ENCODE measurements at regions not wholly inside any gene's neighbourhood (a gene's known extent, or its start where the extent isn't known, plus 50 kb on each side); places are given as distances from the start of the nearest gene placed in this dataset.

DNA sequence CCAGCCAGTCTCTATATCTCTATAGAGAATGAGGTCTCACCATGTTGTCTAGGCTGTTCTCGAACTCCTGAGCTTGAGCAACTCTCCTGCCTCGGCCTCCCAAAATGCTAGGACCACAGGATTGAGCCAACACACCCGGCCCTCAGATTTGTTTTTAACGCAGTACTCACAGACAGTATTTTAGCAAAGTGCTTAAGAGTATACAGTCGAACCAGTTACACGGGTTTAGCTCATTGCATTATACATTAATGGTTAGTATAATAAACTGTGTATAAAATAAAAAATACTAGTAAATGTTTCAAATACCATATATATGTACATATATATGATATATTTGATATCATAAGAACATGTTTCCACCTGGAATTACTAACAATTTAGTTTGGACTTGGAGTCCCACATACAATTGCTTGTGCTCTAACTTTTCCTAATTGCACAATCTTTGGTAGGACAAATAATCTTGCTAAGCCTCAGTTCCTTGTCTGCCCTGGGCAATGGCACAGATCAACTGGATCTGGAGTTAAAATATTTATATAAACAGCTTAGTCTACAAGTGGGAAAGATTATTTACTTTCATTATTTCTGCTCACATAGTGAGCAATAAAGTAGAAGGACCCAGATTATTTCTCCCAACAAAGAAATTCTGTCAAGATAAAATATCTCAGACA lies 508.9 kb upstream of the LRATD1 start:
- TF ChIP-seq, protein P1, sequence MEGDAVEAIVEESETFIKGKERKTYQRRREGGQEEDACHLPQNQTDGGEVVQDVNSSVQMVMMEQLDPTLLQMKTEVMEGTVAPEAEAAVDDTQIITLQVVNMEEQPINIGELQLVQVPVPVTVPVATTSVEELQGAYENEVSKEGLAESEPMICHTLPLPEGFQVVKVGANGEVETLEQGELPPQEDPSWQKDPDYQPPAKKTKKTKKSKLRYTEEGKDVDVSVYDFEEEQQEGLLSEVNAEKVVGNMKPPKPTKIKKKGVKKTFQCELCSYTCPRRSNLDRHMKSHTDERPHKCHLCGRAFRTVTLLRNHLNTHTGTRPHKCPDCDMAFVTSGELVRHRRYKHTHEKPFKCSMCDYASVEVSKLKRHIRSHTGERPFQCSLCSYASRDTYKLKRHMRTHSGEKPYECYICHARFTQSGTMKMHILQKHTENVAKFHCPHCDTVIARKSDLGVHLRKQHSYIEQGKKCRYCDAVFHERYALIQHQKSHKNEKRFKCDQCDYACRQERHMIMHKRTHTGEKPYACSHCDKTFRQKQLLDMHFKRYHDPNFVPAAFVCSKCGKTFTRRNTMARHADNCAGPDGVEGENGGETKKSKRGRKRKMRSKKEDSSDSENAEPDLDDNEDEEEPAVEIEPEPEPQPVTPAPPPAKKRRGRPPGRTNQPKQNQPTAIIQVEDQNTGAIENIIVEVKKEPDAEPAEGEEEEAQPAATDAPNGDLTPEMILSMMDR (IDR thresholded peaks at IDR 0.05), result no peak
- TF ChIP-seq EZH2phosphoT487 (IDR thresholded peaks at IDR 0.05), result no peak
